ENCODE measurements at regions not wholly inside any gene's neighbourhood (a gene's known extent, or its start where the extent isn't known, plus 50 kb on each side); places are given as distances from the start of the nearest gene placed in this dataset.

GRCh38 chr18:29104671-29105070, 927.7 kb upstream of the CDH2 start:
- DNase-seq, result no peak

- no peak for DNase-seq
Measured at GRCh38 chr18:29104227-29104626, 927.3 kb upstream of the CDH2 start.

GRCh38 chr18:29096079-29096770, 919.3 kb upstream of the CDH2 start:
- DNase-seq, result no peak

- no peak for DNase-seq
Measured at GRCh38 chr18:29087616-29088246, 910.8 kb upstream of the CDH2 start.

- no peak for DNase-seq
Measured at GRCh38 chr18:29084120-29084519, 907.2 kb upstream of the CDH2 start.

- DNase-seq, result no peak
Measured at GRCh38 chr18:29083545-29083944, 906.6 kb upstream of the CDH2 start.

- no peak for DNase-seq
Measured at GRCh38 chr18:29080946-29081345, 904.0 kb upstream of the CDH2 start.

- DNase-seq, result no peak
Measured at GRCh38 chr18:29078273-29078672, 901.3 kb upstream of the CDH2 start.

- DNase-seq, result no peak
Measured at GRCh38 chr18:29077344-29077743, 900.4 kb upstream of the CDH2 start.

GRCh38 chr18:29076645-29077044, 899.7 kb upstream of the CDH2 start:
- DNase-seq, result no peak

- DNase-seq, result no peak
Measured at GRCh38 chr18:29074147-29074546, 897.2 kb upstream of the CDH2 start.

GRCh38 chr18:29071869-29072268, 894.9 kb upstream of the CDH2 start:
- no peak for DNase-seq

- no peak for DNase-seq
Measured at GRCh38 chr18:29063346-29063745, 886.4 kb upstream of the CDH2 start.

GRCh38 chr18:29062921-29063320, 886.0 kb upstream of the CDH2 start:
- DNase-seq, result no peak

GRCh38 chr18:29060349-29060748, 883.4 kb upstream of the CDH2 start:
- no peak for DNase-seq

- DNase-seq, result no peak
Measured at GRCh38 chr18:29057703-29058102, 880.8 kb upstream of the CDH2 start.

GRCh38 chr18:29056800-29057199, 879.9 kb upstream of the CDH2 start:
- DNase-seq, result no peak

- no peak for DNase-seq
Measured at GRCh38 chr18:29041976-29042375, 865.0 kb upstream of the CDH2 start.

- no peak for DNase-seq
Measured at GRCh38 chr18:29034113-29034856, 857.4 kb upstream of the CDH2 start.

GRCh38 chr18:29028560-29028959, 851.6 kb upstream of the CDH2 start:
- no peak for DNase-seq

GRCh38 chr18:29018976-29019375, 842.0 kb upstream of the CDH2 start:
- no peak for DNase-seq

- no peak for DNase-seq
Measured at GRCh38 chr18:29012883-29013465, 836.0 kb upstream of the CDH2 start.

- no peak for DNase-seq
Measured at GRCh38 chr18:29012364-29012763, 835.4 kb upstream of the CDH2 start.

All from activated CD4-positive, alpha-beta T cell treated with anti-CD3 and anti-CD28 coated beads, Interleukin-2, amount 50 U/mL, for 16 hours (primary cell).